Fibroblast of pulmonary artery (primary cell): ENCODE measurements at regions not wholly inside any gene's neighbourhood (a gene's known extent, or its start where the extent isn't known, plus 50 kb on each side); places are given as distances from the start of the nearest gene placed in this dataset.

Experiments used
- DNase-seq: peaks from one replicate; pipeline ENCODE4 v3.0.0-alpha.2; 2010; ENCODE audit warnings: low read depth
- H3K4me3 ChIP-seq: replicated peaks from 2 replicates; pipeline ENCODE4 v1.5.1; 2011; ENCODE audit warnings: low read depth, mild to moderate bottlenecking, control low read depth, low read length, moderate library complexity
- TF ChIP-seq, protein P1 (sequence below): IDR thresholded peaks from 2 replicates; pipeline ENCODE4 v1.5.1; 2011; ENCODE audit warnings: mild to moderate bottlenecking, control low read depth, low read length, inconsistent platforms; ENCODE audit errors: missing control alignments

DNA sequence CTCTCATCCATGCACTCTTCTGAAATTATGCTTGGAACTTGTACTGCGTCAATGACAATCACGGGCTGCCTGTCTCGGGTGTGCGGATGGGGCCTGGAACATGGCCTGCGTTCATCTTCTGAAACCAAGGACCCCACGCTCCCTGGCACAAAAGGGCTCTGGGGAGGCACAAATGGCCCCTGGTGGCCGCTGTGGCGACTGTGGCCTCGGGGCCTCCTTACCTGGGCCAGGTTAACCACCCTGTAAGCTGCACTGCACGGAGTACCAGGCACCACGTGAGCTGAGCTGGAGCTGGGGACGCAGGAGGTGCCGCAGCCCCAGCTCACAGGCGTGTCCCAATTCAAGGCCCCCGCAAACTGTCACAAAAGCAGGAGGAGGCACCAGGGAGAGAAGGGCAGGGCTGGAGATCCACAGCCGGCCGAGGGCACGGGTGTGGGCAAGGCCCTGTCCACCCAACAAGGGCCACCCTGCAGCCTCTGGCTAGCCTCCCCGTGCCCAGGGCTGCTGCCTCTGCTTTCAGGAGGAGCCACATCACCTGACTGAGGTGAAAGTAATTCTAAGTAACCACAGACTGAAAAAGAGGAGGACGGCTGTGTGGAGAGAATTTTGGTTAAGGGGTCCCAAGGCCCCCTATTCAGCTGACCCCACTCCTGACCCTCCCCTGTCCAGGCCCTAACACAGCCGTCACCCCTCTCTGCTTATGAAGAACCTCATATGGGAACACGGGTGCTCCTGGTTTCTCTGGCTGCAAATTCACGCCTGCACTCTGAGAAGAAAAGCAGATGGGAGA is 61.1 kb upstream of the GALNT9 start:
- H3K4me3 ChIP-seq: no peak overlapping the region
- DNase-seq: no peak
- TF ChIP-seq, protein P1, sequence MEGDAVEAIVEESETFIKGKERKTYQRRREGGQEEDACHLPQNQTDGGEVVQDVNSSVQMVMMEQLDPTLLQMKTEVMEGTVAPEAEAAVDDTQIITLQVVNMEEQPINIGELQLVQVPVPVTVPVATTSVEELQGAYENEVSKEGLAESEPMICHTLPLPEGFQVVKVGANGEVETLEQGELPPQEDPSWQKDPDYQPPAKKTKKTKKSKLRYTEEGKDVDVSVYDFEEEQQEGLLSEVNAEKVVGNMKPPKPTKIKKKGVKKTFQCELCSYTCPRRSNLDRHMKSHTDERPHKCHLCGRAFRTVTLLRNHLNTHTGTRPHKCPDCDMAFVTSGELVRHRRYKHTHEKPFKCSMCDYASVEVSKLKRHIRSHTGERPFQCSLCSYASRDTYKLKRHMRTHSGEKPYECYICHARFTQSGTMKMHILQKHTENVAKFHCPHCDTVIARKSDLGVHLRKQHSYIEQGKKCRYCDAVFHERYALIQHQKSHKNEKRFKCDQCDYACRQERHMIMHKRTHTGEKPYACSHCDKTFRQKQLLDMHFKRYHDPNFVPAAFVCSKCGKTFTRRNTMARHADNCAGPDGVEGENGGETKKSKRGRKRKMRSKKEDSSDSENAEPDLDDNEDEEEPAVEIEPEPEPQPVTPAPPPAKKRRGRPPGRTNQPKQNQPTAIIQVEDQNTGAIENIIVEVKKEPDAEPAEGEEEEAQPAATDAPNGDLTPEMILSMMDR: no peak

DNA sequence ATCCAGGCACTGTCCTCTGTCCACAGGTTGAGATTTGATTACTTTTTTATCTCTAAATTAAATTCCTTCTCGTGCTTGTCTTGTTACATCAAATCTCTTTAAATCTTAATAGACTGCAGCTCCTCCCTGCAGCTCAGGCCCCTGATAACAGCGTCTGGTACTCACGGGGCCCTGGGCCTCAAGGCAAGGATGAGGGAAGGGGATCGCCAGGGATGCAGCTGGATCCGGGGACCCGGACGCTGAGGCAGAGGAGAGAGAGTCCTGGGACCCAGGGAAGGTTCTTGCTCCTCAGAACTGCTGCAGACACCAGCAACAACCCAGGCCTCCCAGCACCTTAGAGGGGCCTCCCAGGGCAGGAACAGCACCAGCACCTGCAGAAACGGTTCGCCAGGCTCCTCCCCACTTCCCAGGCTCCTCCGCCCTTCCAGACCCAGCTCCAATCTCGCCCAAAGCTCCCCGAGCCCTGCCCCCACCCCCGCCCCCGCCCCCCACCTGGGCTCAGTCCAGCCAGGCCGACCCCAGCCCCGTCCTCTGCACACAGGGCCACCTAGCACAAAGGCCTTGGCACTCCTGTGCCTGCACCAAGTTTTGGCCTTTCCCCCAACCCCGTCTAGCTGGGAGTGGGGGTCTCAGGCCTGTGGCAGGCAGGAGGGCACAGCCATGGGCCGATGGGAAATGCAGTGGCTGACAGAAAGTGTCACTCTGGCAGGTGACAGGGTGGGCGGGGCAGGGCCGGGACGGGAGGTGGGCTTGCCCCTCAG is 60.3 kb upstream of the GALNT9 start:
- TF ChIP-seq, protein P1: no peak
- DNase-seq: no peak
- H3K4me3 ChIP-seq: no peak overlapping the region

GRCh38 chr12:132389026-132389425 is 59.6 kb upstream of the GALNT9 start:
- TF ChIP-seq, protein P1: no peak
- H3K4me3 ChIP-seq: no peak overlapping the region
- DNase-seq: no peak

- TF ChIP-seq, protein P1: no peak
- H3K4me3 ChIP-seq: no peak overlapping the region
- DNase-seq: no peak
Measured at GRCh38 chr12:132388379-132389015, 59.1 kb upstream of the GALNT9 start.

GRCh38 chr12:132386926-132387497 is 57.6 kb upstream of the GALNT9 start:
- TF ChIP-seq, protein P1: no peak
- no peak overlapping the region for H3K4me3 ChIP-seq

DNA sequence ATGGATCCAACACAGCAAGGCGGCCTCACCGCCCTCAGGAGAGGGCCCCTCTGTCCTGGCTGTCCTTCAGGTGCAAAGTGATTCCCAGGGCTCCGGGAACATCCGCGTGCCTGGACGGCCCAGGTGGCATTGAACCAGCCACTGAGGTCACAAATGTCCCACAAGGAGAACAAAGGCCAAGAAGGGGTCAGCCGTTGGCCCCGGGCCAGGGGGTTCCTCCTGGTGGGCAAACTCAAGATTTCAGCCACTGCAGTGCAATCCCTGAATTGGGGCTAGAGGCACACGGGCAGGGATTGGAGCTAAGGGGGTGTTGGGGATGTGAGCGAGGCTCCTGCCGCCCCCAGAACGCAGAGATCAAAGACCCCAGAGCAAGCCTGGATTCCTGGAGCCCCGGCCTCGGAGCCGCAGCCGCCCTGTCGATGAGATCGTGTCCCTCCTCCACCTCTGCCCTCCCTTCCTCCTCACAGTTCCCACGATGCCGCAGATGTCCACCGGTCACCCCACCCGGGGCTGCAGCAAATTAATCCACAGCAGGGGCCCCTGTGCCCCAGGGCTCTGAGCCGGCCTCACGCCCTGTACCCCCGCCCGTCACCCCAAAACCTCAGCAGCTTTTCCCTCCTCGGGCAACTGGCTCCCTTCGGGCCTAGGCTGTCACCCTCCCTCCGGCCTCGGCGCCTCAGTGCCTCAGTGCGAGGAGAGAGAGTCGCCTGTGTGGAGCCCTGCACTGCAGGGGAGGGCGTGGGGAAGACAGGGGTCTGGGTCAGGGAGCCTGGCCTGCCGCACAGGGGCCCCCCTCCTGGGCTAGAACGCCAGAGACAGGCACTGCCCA is 56.7 kb upstream of the GALNT9 start:
- DNase-seq: no peak
- TF ChIP-seq, protein P1: no peak
- H3K4me3 ChIP-seq: no peak overlapping the region

More at GRCh38 chr12:132386926-132387497, 57.6 kb upstream of the GALNT9 start:
- no peak for DNase-seq
